IMR-90 (cell line): ENCODE measurements at regions not wholly inside any gene's neighbourhood (a gene's known extent, or its start where the extent isn't known, plus 50 kb on each side); places are given as distances from the start of the nearest gene placed in this dataset.
A peak's percentile ranks its signal among the peaks of the same experiment; 100 is the strongest.
"Not testable (repeated sequence)": the region's sequence is repeated elsewhere in the genome, so short reads cannot be mapped to it uniquely, and the experiment has no call there.

Source experiments
- ATAC-seq: fragments of 200-7000 bp; cut with Tn5 transposase; 2 replicates; pipeline ENCODE4 v1.9.1; 2020; ENCODE audit warnings: low read depth, mild to moderate bottlenecking, moderate library complexity
- BruUV-seq: library from RNA; stranded (reverse); fragments of 400-500 nt; replicated peaks from 2 replicates; lab custom pipeline; 2021; lab: Mats Ljungman, UMichigan
- CTCF ChIA-PET: fragments of 300-600 bp; formaldehyde crosslinking; extraction: SDS; loops from one replicate; lab custom pipeline; 2021; ENCODE audit warnings: antibody characterized with exemption; lab: Yijun Ruan, JAX
- POLR2A ChIA-PET: fragments of 300-600 bp; sonication (Branson Sonifier 250); formaldehyde crosslinking; loops from one replicate; lab custom pipeline; 2022; ENCODE audit warnings: antibody characterized with exemption; ENCODE audit not compliant: unreplicated experiment; lab: Charles Lee
- DNase-seq: peaks from one replicate; pipeline ENCODE4 v3.0.0; 2013
- H2AFZ ChIP-seq: replicated peaks from 2 replicates; pipeline ENCODE3; 2013; ENCODE audit warnings: low read length, mild to moderate bottlenecking; ENCODE audit not compliant: poor library complexity
- H2AK5ac ChIP-seq: 2 replicates; pipeline ENCODE4 v1.6.1; 2013; ENCODE audit warnings: low read depth, low read length, inconsistent platforms
- H2AK9ac ChIP-seq: replicated peaks from 2 replicates; pipeline ENCODE3; 2013; ENCODE audit warnings: mild to moderate bottlenecking, low read depth, low read length, moderate library complexity; ENCODE audit not compliant: poor library complexity
- H2BK120ac ChIP-seq: 2 replicates; pipeline ENCODE4 v1.6.1; 2013; ENCODE audit warnings: low read depth, low read length, inconsistent platforms
- H2BK15ac ChIP-seq: 3 replicates; pipeline ENCODE4 v1.6.1; 2013; ENCODE audit warnings: low read depth, low read length, inconsistent platforms
- H2BK20ac ChIP-seq: 2 replicates; pipeline ENCODE4 v1.6.1; 2013; ENCODE audit warnings: low read depth, mild to moderate bottlenecking, inconsistent platforms, low read length, moderate library complexity
- H2BK5ac ChIP-seq: 2 replicates; pipeline ENCODE4 v1.6.1; 2013; ENCODE audit warnings: mild to moderate bottlenecking, low read depth, low read length, inconsistent platforms; ENCODE audit not compliant: poor library complexity, severe bottlenecking
- H3K14ac ChIP-seq: replicated peaks from 2 replicates; pipeline ENCODE4 v1.6.1; 2013; ENCODE audit warnings: low read depth, low read length, inconsistent platforms
- H3K18ac ChIP-seq: 2 replicates; pipeline ENCODE4 v1.6.1; 2013; ENCODE audit warnings: low read depth, low read length, control low read depth
- H3K23ac ChIP-seq: 2 replicates; pipeline ENCODE4 v1.6.1; 2013; ENCODE audit warnings: low read depth, low read length, inconsistent platforms
- H3K27ac ChIP-seq: 2 replicates; pipeline ENCODE4 v1.5.1; 2013; ENCODE audit warnings: mild to moderate bottlenecking, control low read depth, low read length; ENCODE audit not compliant: insufficient read depth
- H3K27me3 ChIP-seq: 2 replicates; pipeline ENCODE4 v1.6.1; 2013; ENCODE audit warnings: low read length; ENCODE audit not compliant: control insufficient read depth, insufficient read depth
- H3K36me3 ChIP-seq: 2 replicates; pipeline ENCODE4 v1.6.1; 2013; ENCODE audit warnings: low read length, mixed read lengths; ENCODE audit not compliant: control insufficient read depth, insufficient read depth
- H3K4ac ChIP-seq: 2 replicates; pipeline ENCODE4 v1.6.1; 2013; ENCODE audit warnings: low read depth, low read length, inconsistent platforms
- H3K4me1 ChIP-seq: 2 replicates; pipeline ENCODE4 v1.6.1; 2013; ENCODE audit warnings: low read length, mixed read lengths; ENCODE audit not compliant: control insufficient read depth, insufficient read depth
- H3K4me2 ChIP-seq: 2 replicates; pipeline ENCODE4 v1.6.1; 2013; ENCODE audit warnings: low read depth, mild to moderate bottlenecking, control low read depth, low read length, moderate library complexity
- H3K4me3 ChIP-seq: 2 replicates; pipeline ENCODE4 v1.5.1; 2013; ENCODE audit warnings: low read depth, mild to moderate bottlenecking, control low read depth, low read length, moderate library complexity; ENCODE audit not compliant: insufficient read depth
- H3K56ac ChIP-seq: 2 replicates; pipeline ENCODE4 v1.6.1; 2013; ENCODE audit warnings: low read length, inconsistent platforms; ENCODE audit not compliant: insufficient read depth; ENCODE audit errors: extremely low read depth
- H3K79me1 ChIP-seq, 2 experiments: 2 replicates each; pipeline ENCODE4 v1.6.1; 2013; ENCODE audit warnings: low read length in 2 of 2, inconsistent platforms in 1 of 2, low read depth in 1 of 2
- H3K9ac ChIP-seq: 2 replicates; pipeline ENCODE4 v1.6.1; 2013; ENCODE audit warnings: low read depth, low read length, control low read depth
- H3K9me1 ChIP-seq: 2 replicates; pipeline ENCODE4 v1.6.1; 2013; ENCODE audit warnings: low read length, inconsistent platforms; ENCODE audit not compliant: insufficient read depth
- H3K9me3 ChIP-seq: 2 replicates; pipeline ENCODE4 v1.6.1; 2013; ENCODE audit warnings: low read length; ENCODE audit not compliant: control insufficient read depth, insufficient read depth
- H4K20me1 ChIP-seq: 2 replicates; pipeline ENCODE4 v1.6.1; 2013; ENCODE audit warnings: low read length, inconsistent platforms; ENCODE audit not compliant: insufficient read depth
- H4K5ac ChIP-seq: 2 replicates; pipeline ENCODE4 v1.6.1; 2013; ENCODE audit warnings: mild to moderate bottlenecking, low read depth, low read length, control low read depth
- H4K8ac ChIP-seq, 2 experiments: 2 replicates each; pipeline ENCODE4 v1.6.1; 2013; ENCODE audit warnings: low read depth in 2 of 2, low read length in 2 of 2, control low read depth in 1 of 2, inconsistent platforms in 1 of 2
- H4K91ac ChIP-seq: 2 replicates; pipeline ENCODE4 v1.6.1; 2013; ENCODE audit warnings: low read depth, low read length, inconsistent platforms; ENCODE audit not compliant: insufficient read depth
- RAD21 ChIP-seq: IDR thresholded peaks from 2 replicates; pipeline ENCODE4 v1.6.1; 2012; ENCODE audit warnings: low read length, improper control_type of control experiment
- SMC3 ChIP-seq: fragments of 150-350 bp; IDR thresholded peaks from 2 replicates; pipeline ENCODE4 v1.6.1; 2016; ENCODE audit warnings: low read depth, mild to moderate bottlenecking, antibody characterized with exemption, low read length, moderate library complexity
- WGBS, 2 experiments: methylation state at CpG; one replicate each; pipeline versions ENCODE4 v1.1.5 to v1.1.7; 2013; ENCODE audit warnings: missing lambda C conversion rate in 2 of 2; ENCODE audit not compliant: insufficient read length in 1 of 2; ENCODE audit errors: extremely low coverage in 2 of 2; 5-methylcytosine and 5-hydroxymethylcytosine counted together
- dilution Hi-C: fragments of 300-500 bp; cut with HindIII; formaldehyde crosslinking; loops from one replicate; pipeline ENCODE4 v1.14.3; 2018; ENCODE audit warnings: low sequenced_read_pairs; ENCODE audit not compliant: unreplicated experiment
- in situ Hi-C: fragments of 300-500 bp; cut with MboI; formaldehyde crosslinking; loops from 3 replicates; pipeline ENCODE4 v1.14.3; 2019; ENCODE audit warnings: low sequenced_read_pairs, inconsistent platforms, mixed read lengths
- intact Hi-C: fragments of 100-400 bp; cut with micrococcal nuclease; formaldehyde crosslinking; loops from 2 replicates; pipeline ENCODE4 v1.10.0; 2022
- TF ChIP-seq, protein P1 (sequence below): conservative IDR thresholded peaks from 2 replicates; pipeline ENCODE4 v1.5.1; 2012; ENCODE audit warnings: mild to moderate bottlenecking, low read depth, low read length, improper control_type of control experiment

GRCh38 chr13:24580315-24580714, 67.7 kb upstream of the PARP4 start:
- H2AK9ac ChIP-seq, H3K18ac ChIP-seq, POLR2A ChIA-PET, dilution Hi-C loops, H3K9me3 ChIP-seq, H3K56ac ChIP-seq, in situ Hi-C loops, H2AK5ac ChIP-seq, H2AFZ ChIP-seq, H3K27ac ChIP-seq, H4K91ac ChIP-seq, H2BK120ac ChIP-seq, H3K9me1 ChIP-seq, ATAC-seq, H2BK15ac ChIP-seq, BruUV-seq, H3K14ac ChIP-seq, H3K4me1 ChIP-seq, H3K36me3 ChIP-seq, H3K9ac ChIP-seq, H3K23ac ChIP-seq, H3K27me3 ChIP-seq, H4K20me1 ChIP-seq, H3K4me3 ChIP-seq, H2BK20ac ChIP-seq, H3K79me1 ChIP-seq, H4K5ac ChIP-seq, H2BK5ac ChIP-seq, H3K4ac ChIP-seq, H3K4me2 ChIP-seq, CTCF ChIA-PET, H4K8ac ChIP-seq: not testable (repeated sequence)
- peak; percentile 7 for DNase-seq
- TF ChIP-seq RAD21, result peak; percentile 41
- TF ChIP-seq SMC3, result peak; percentile 31; the same call in 1 of the 2 replicates
- TF ChIP-seq, protein P1, sequence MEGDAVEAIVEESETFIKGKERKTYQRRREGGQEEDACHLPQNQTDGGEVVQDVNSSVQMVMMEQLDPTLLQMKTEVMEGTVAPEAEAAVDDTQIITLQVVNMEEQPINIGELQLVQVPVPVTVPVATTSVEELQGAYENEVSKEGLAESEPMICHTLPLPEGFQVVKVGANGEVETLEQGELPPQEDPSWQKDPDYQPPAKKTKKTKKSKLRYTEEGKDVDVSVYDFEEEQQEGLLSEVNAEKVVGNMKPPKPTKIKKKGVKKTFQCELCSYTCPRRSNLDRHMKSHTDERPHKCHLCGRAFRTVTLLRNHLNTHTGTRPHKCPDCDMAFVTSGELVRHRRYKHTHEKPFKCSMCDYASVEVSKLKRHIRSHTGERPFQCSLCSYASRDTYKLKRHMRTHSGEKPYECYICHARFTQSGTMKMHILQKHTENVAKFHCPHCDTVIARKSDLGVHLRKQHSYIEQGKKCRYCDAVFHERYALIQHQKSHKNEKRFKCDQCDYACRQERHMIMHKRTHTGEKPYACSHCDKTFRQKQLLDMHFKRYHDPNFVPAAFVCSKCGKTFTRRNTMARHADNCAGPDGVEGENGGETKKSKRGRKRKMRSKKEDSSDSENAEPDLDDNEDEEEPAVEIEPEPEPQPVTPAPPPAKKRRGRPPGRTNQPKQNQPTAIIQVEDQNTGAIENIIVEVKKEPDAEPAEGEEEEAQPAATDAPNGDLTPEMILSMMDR, result peak; percentile 49
- WGBS, 2 experiments, result no CpG with 5 or more reads among the region's 1 CpG
- intact Hi-C loops, result loop anchor here (1.0 kb wide), 2 partner anchors 91 to 148 kb away; no protein-coding TSS in a partner anchor

GRCh38 chr13:24581578-24581977, 69.0 kb upstream of the PARP4 start:
- CTCF ChIA-PET, in situ Hi-C loops: not testable (repeated sequence)

More at GRCh38 chr13:24581578-24581977, 69.0 kb upstream of the PARP4 start:
- H3K14ac ChIP-seq, H2BK120ac ChIP-seq, H3K9me1 ChIP-seq, H2AK9ac ChIP-seq, DNase-seq, intact Hi-C loops, H3K4me2 ChIP-seq, H3K4ac ChIP-seq, H4K8ac ChIP-seq, H3K79me1 ChIP-seq, H2BK5ac ChIP-seq, H2AK5ac ChIP-seq, H3K27ac ChIP-seq, dilution Hi-C loops, H3K56ac ChIP-seq, H4K91ac ChIP-seq, H3K18ac ChIP-seq, H3K27me3 ChIP-seq, H3K9me3 ChIP-seq, H3K9ac ChIP-seq, H2AFZ ChIP-seq, H2BK15ac ChIP-seq, H3K4me3 ChIP-seq, H2BK20ac ChIP-seq, ATAC-seq, H4K5ac ChIP-seq, POLR2A ChIA-PET, BruUV-seq, H3K4me1 ChIP-seq, H3K23ac ChIP-seq, H4K20me1 ChIP-seq, H3K36me3 ChIP-seq: not testable (repeated sequence)
- 20% methylated on average over 1 of the region's 5 CpGs; no CpG with 5 or more reads in 1 of the 2 experiments for WGBS, 2 experiments
